GM12878 (cell line): ENCODE measurements at regions not wholly inside any gene's neighbourhood (a gene's known extent, or its start where the extent isn't known, plus 50 kb on each side); places are given as distances from the start of the nearest gene placed in this dataset.

Source experiments
- ATAC-seq: fragments of 200-7000 bp; cut with Tn5 transposase; 3 replicates; pipeline ENCODE4 v1.9.1; 2020; ENCODE audit warnings: mild to moderate bottlenecking, moderate library complexity
- BruUV-seq: library from RNA; stranded (reverse); fragments of 400-500 nt; replicated peaks from 2 replicates; lab custom pipeline; 2021; lab: Mats Ljungman, UMichigan
- CTCF ChIA-PET: fragments of 300-600 bp; sonication (Branson Sonifier 250); formaldehyde crosslinking; extraction: SDS; loops from one replicate; lab custom pipeline; 2021; ENCODE audit warnings: inconsistent platforms; lab: Yijun Ruan, JAX
- POLR2A ChIA-PET: fragments of 350-600 bp; formaldehyde crosslinking; extraction: SDS; loops from one replicate; lab custom pipeline; 2021; ENCODE audit warnings: inconsistent platforms; lab: Charles Lee
- RAD21 ChIA-PET: fragments of 300-600 bp; sonication (Branson Sonifier 250); formaldehyde crosslinking; loops from one replicate; lab custom pipeline; 2023; ENCODE audit warnings: antibody characterized with exemption; ENCODE audit not compliant: unreplicated experiment; lab: Charles Lee
- SMC1A ChIA-PET: fragments of 300-600 bp; sonication (Branson Sonifier 250); formaldehyde crosslinking; loops from one replicate; lab custom pipeline; 2023; ENCODE audit not compliant: unreplicated experiment, uncharacterized antibody; lab: Charles Lee
- DNase-seq: peaks from one replicate; pipeline ENCODE4 v3.0.0-alpha.2; 2011; ENCODE audit warnings: low read depth, low spot score
- FAIRE-seq: peaks from 3 replicates; lab custom pipeline; 2011; peaks lifted over from hg19 to GRCh38; lab: Jason Lieb, UNC
- H2AFZ ChIP-seq: 2 replicates; pipeline ENCODE4 v1.6.0; 2011; ENCODE audit warnings: low read depth, low read length, control low read depth; ENCODE audit not compliant: control insufficient read depth
- H3K27ac ChIP-seq: 2 replicates; pipeline ENCODE4 v1.5.1; 2011; ENCODE audit warnings: control low read depth; ENCODE audit not compliant: control insufficient read depth, insufficient read depth
- H3K27me3 ChIP-seq, 2 experiments: replicated peaks in 1 of 2; 2 replicates each; pipeline versions ENCODE4 v1.6.0 to v1.6.1; 2011; ENCODE audit warnings: low read length in 1 of 2; ENCODE audit not compliant: control insufficient read depth in 2 of 2, insufficient read depth in 2 of 2
- H3K36me3 ChIP-seq, 2 experiments: 2 replicates each; pipeline ENCODE4 v1.5.1; 2011; ENCODE audit warnings: low read length in 1 of 2; ENCODE audit not compliant: control insufficient read depth in 2 of 2, insufficient read depth in 2 of 2
- H3K4me1 ChIP-seq: 2 replicates; pipeline ENCODE4 v1.6.1; 2011; ENCODE audit warnings: mild to moderate bottlenecking, low read length, moderate library complexity, mixed read lengths; ENCODE audit not compliant: control insufficient read depth, insufficient read depth
- H3K4me2 ChIP-seq: 2 replicates; pipeline ENCODE4 v1.6.0; 2011; ENCODE audit warnings: control low read depth; ENCODE audit not compliant: control insufficient read depth, insufficient read depth
- H3K4me3 ChIP-seq: fragments of 200-600 bp; sonication (generic); 2 replicates; pipeline ENCODE4 v1.5.1; 2016
- H3K79me2 ChIP-seq: 2 replicates; pipeline ENCODE4 v1.6.0; 2011; ENCODE audit warnings: low read length; ENCODE audit not compliant: control insufficient read depth, insufficient read depth
- H3K9ac ChIP-seq: 2 replicates; pipeline ENCODE4 v1.8.0; 2011; ENCODE audit warnings: low read length, control low read depth, mixed read lengths; ENCODE audit not compliant: control insufficient read depth, insufficient read depth
- H3K9me3 ChIP-seq: replicated peaks from 3 replicates; pipeline ENCODE4 v1.5.1; 2011; ENCODE audit warnings: mild to moderate bottlenecking, low read length; ENCODE audit not compliant: control insufficient read depth, insufficient read depth
- H4K20me1 ChIP-seq: 2 replicates; pipeline ENCODE4 v1.6.0; 2011; ENCODE audit not compliant: control insufficient read depth, insufficient read depth
- BCL3 ChIP-seq: IDR thresholded peaks from 2 replicates; pipeline ENCODE4 v1.6.1; 2011; ENCODE audit warnings: borderline replicate concordance, low read depth, mild to moderate bottlenecking, moderate library complexity, low read length; ENCODE audit not compliant: insufficient read depth, poor library complexity, severe bottlenecking
- EGR1 ChIP-seq, 2 experiments: IDR thresholded peaks; 1 replicate in 1 of 2; 2 replicates in 1 of 2; pipeline ENCODE4 v1.6.1; 2011 to 2012; ENCODE audit warnings: low read depth in 2 of 2, low read length in 2 of 2, borderline replicate concordance in 1 of 2, mild to moderate bottlenecking in 1 of 2, moderate library complexity in 1 of 2
- HDAC2 ChIP-seq: fragments of 200-600 bp; sonication (generic); IDR thresholded peaks from 2 replicates; pipeline ENCODE4 v1.6.1; 2017
- SMARCA5 ChIP-seq: fragments of 450-650 bp; IDR thresholded peaks from 2 replicates; pipeline ENCODE4 v1.6.1; 2017; ENCODE audit warnings: mild to moderate bottlenecking
- SUPT20H ChIP-seq: IDR thresholded peaks from 2 replicates; pipeline ENCODE4 v1.6.1; 2011; ENCODE audit warnings: low read depth, mild to moderate bottlenecking, low read length, moderate library complexity, borderline replicate concordance; ENCODE audit not compliant: control insufficient read depth
- USF1 ChIP-seq: IDR thresholded peaks from 2 replicates; pipeline ENCODE4 v1.6.1; 2011; ENCODE audit warnings: borderline replicate concordance, low read depth, mild to moderate bottlenecking, moderate library complexity, mixed read lengths, low read length; ENCODE audit not compliant: insufficient read depth; ENCODE audit errors: extremely low read length
- ZNF217 ChIP-seq: fragments of 450-650 bp; IDR thresholded peaks from 2 replicates; pipeline ENCODE4 v1.6.1; 2017; ENCODE audit warnings: antibody characterized with exemption, mild to moderate bottlenecking
- WGBS: methylation state at CpG from one replicate; pipeline ENCODE4 v1.1.6; 2016; ENCODE audit warnings: low lambda C conversion rate; ENCODE audit not compliant: insufficient replicate concordance, insufficient coverage; ENCODE audit errors: missing lambda C conversion rate; 5-methylcytosine and 5-hydroxymethylcytosine counted together
- in situ Hi-C: fragments of 300-500 bp; cut with MboI; formaldehyde crosslinking; loops from 9 replicates; pipeline ENCODE4 v1.14.3; 2018; ENCODE audit warnings: mixed read lengths
- intact Hi-C: fragments of 100-400 bp; cut with micrococcal nuclease; formaldehyde crosslinking; loops from one replicate; pipeline ENCODE4 v1.14.2; 2022; ENCODE audit not compliant: unreplicated experiment

GRCh38 chr5:5780253-5780652, 357.8 kb downstream of the ICE1 start:
- Histone ChIP-seq H3K9ac (no peak overlapping the region), H3K27ac (no peak overlapping the region), H2AFZ (no peak overlapping the region), H3K27me3 (no peaks in the 10 kb centered on the region; a peak in 1 of 4 replicates), H4K20me1 (no peaks in the 10 kb centered on the region), H3K4me1 (no peaks in the 10 kb centered on the region), H3K4me3 (no peak overlapping the region), H3K79me2 (no peaks in the 10 kb centered on the region), H3K36me3 (no peaks in the 10 kb centered on the region)
- RAD21 ChIA-PET, result no interaction called here
- POLR2A ChIA-PET, result no interaction called here
- no TSS peak for BruUV-seq
- CTCF ChIA-PET, result interaction anchor here (1.0 kb wide), 1 partner anchor 25 kb away, joined by 3 read pairs; no protein-coding TSS in a partner anchor
- FAIRE-seq, result no peak
- WGBS, result 70% methylated on average over 3 of the region's 3 CpGs
- ATAC-seq, result no peak
- DNase-seq, result no peak
- intact Hi-C loops, result no loop called here
- TF ChIP-seq ZNF217, result no peak
- TF ChIP-seq BCL3, result no peak
- TF ChIP-seq USF1, result no peak
- TF ChIP-seq SUPT20H, result no peak
- no peak for TF ChIP-seq EGR1 (IDR thresholded peaks at IDR 0.05; ENCODE audit: borderline replicate concordance in 1 of 2, low read depth in 2 of 2, low read length in 2 of 2)
- TF ChIP-seq SMARCA5, result no peak
- TF ChIP-seq HDAC2, result no peak
- TF ChIP-seq, all 136 proteins: peak for 0
- in situ Hi-C loops, result no loop called here
- Histone ChIP-seq H3K9me3 (no peaks in the 10 kb centered on the region; the same call in 2 of the 3 replicates), H3K4me2 (no peak overlapping the region)
- SMC1A ChIA-PET, result no interaction called here
